HCT116 (cell line): ENCODE measurements at regions not wholly inside any gene's neighbourhood (a gene's known extent, or its start where the extent isn't known, plus 50 kb on each side); places are given as distances from the start of the nearest gene placed in this dataset.
A peak's percentile ranks its signal among the peaks of the same experiment; 100 is the strongest.

ENCODE experiments used
- ATAC-seq: fragments of 200-7000 bp; cut with Tn5 transposase; 2 replicates; pipeline ENCODE4 v1.9.1; 2020; ENCODE audit warnings: mild to moderate bottlenecking, moderate library complexity
- BruUV-seq: library from RNA; stranded (reverse); fragments of 400-500 nt; replicated peaks from 2 replicates; lab custom pipeline; 2021; lab: Mats Ljungman, UMichigan
- CTCF ChIA-PET: fragments of 300-600 bp; sonication (Branson Sonifier 250); formaldehyde crosslinking; loops from one replicate; lab custom pipeline; 2021; ENCODE audit warnings: antibody characterized with exemption; lab: Charles Lee
- POLR2A ChIA-PET: fragments of 300-600, 350-600 bp; sonication (Branson Sonifier 250); formaldehyde crosslinking; loops from one replicate; lab custom pipeline; 2021; ENCODE audit warnings: antibody characterized with exemption; lab: Charles Lee
- RAD21 ChIA-PET, 2 experiments: fragments of 300-600 bp; sonication (Branson Sonifier 250); formaldehyde crosslinking; loops; one replicate each; lab custom pipeline; 2023; ENCODE audit warnings: low total read pairs in 2 of 2; ENCODE audit not compliant: uncharacterized antibody in 2 of 2, unreplicated experiment in 2 of 2, low non-redundant PET in 1 of 2; lab: Charles Lee
- DNase-seq: peaks from one replicate; pipeline ENCODE4 v3.0.0-alpha.2; 2010; ENCODE audit warnings: low read depth, low spot score
- H2AFZ ChIP-seq: fragments of 200-600 bp; shearing (Covaris generic), sonication (generic); 2 replicates; pipeline ENCODE4 v1.6.1; 2017; ENCODE audit warnings: low read depth, mixed run types, mixed read lengths, antibody characterized with exemption, low read length; ENCODE audit not compliant: poor library complexity, severe bottlenecking
- H3K27ac ChIP-seq: 2 replicates; pipeline ENCODE4 v1.5.1; 2012; ENCODE audit warnings: low read depth, low read length
- H3K27me3 ChIP-seq: fragments of 200-600 bp; sonication (generic); 2 replicates; pipeline ENCODE4 v1.6.1; 2016; ENCODE audit warnings: mixed run types, low read length, mixed read lengths; ENCODE audit not compliant: insufficient read depth
- H3K36me3 ChIP-seq, 2 experiments: fragments of 200-500 bp in 1 of 2; fragments of 200-600 bp in 1 of 2; sonication (Bioruptor generic) in 1 of 2; sonication (generic) in 1 of 2; 2 replicates each; pipeline versions ENCODE4 v1.5.1 to v1.6.1; 2014 to 2016; ENCODE audit warnings: low read length in 2 of 2, inconsistent platforms in 1 of 2, mixed read lengths in 1 of 2, mixed run types in 1 of 2; ENCODE audit not compliant: insufficient read depth in 2 of 2, control insufficient read depth in 1 of 2
- H3K4me1 ChIP-seq, 2 experiments: fragments of 200-600 bp in 1 of 2; sonication (generic) in 1 of 2; 2 replicates each; pipeline versions ENCODE4 v1.5.1 to v1.6.1; 2012 to 2017; ENCODE audit warnings: low read length in 2 of 2, inconsistent platforms in 1 of 2, mild to moderate bottlenecking in 1 of 2, mixed read lengths in 1 of 2, mixed run types in 1 of 2, moderate library complexity in 1 of 2; ENCODE audit not compliant: insufficient read depth in 2 of 2, control insufficient read depth in 1 of 2
- H3K4me2 ChIP-seq: fragments of 200-600 bp; sonication (generic); 2 replicates; pipeline ENCODE4 v1.6.1; 2017; ENCODE audit warnings: mixed run types, low read length, mixed read lengths
- H3K4me3 ChIP-seq, 2 experiments: fragments of 200-600 bp in 1 of 2; sonication (generic) in 1 of 2; replicated peaks in 1 of 2; 2 replicates each; pipeline ENCODE4 v1.5.1; 2011 to 2016; ENCODE audit warnings: low read length in 2 of 2, control low read depth in 1 of 2, low read depth in 1 of 2, mild to moderate bottlenecking in 1 of 2, mixed read lengths in 1 of 2, mixed run types in 1 of 2
- H3K79me2 ChIP-seq: fragments of 200-600 bp; sonication (generic); 2 replicates; pipeline ENCODE4 v1.6.1; 2017; ENCODE audit warnings: mild to moderate bottlenecking, mixed run types, low read length, moderate library complexity, mixed read lengths; ENCODE audit not compliant: insufficient read depth
- H3K9ac ChIP-seq: fragments of 200-600 bp; sonication (generic); 2 replicates; pipeline ENCODE4 v1.6.1; 2016; ENCODE audit warnings: low read length, mixed read lengths
- H3K9me2 ChIP-seq: fragments of 200-600 bp; sonication (generic), shearing (Covaris generic); 2 replicates; pipeline ENCODE4 v1.6.1; 2017; ENCODE audit warnings: mixed run types, mild to moderate bottlenecking, moderate library complexity; ENCODE audit not compliant: insufficient read depth
- H3K9me3 ChIP-seq, 2 experiments: fragments of 200-500 bp in 1 of 2; fragments of 200-600 bp in 1 of 2; sonication (Bioruptor generic) in 1 of 2; sonication (generic) in 1 of 2; 2 replicates each; pipeline ENCODE4 v1.6.1; 2014 to 2017; ENCODE audit warnings: low read length in 2 of 2, mixed read lengths in 2 of 2, inconsistent platforms in 1 of 2, low read depth in 1 of 2, mild to moderate bottlenecking in 1 of 2, mixed run types in 1 of 2, moderate library complexity in 1 of 2; ENCODE audit not compliant: control insufficient read depth in 1 of 2, insufficient read depth in 1 of 2
- H4K20me1 ChIP-seq: fragments of 200-600 bp; sonication (generic), shearing (Covaris generic); 2 replicates; pipeline ENCODE4 v1.6.1; 2017; ENCODE audit warnings: mixed run types, mild to moderate bottlenecking, moderate library complexity; ENCODE audit not compliant: insufficient read depth
- CBX3 ChIP-seq: IDR thresholded peaks from 2 replicates; pipeline ENCODE4 v1.6.1; 2012; ENCODE audit warnings: low read depth
- EZH2 ChIP-seq: fragments of 200-600 bp; sonication (generic); IDR thresholded peaks from 2 replicates; pipeline ENCODE4 v1.6.1; 2017; ENCODE audit warnings: antibody characterized with exemption, mixed run types
- FOSL1 ChIP-seq: IDR thresholded peaks from 2 replicates; pipeline ENCODE4 v1.6.1; 2012; ENCODE audit warnings: low read depth
- POLR2A ChIP-seq: IDR thresholded peaks from 2 replicates; pipeline ENCODE4 v1.7.0; 2011; ENCODE audit warnings: borderline replicate concordance; ENCODE audit not compliant: insufficient read depth, insufficient read length; ENCODE audit errors: extremely low read depth
- POLR2AphosphoS5 ChIP-seq: IDR thresholded peaks from 2 replicates; pipeline ENCODE4 v1.6.1; 2011; ENCODE audit warnings: mild to moderate bottlenecking, low read depth, low read length, moderate library complexity
- RAD21 ChIP-seq: IDR thresholded peaks from 2 replicates; pipeline ENCODE4 v1.6.1; 2012; ENCODE audit warnings: low read depth, mild to moderate bottlenecking
- SP1 ChIP-seq: IDR thresholded peaks from 2 replicates; pipeline ENCODE4 v1.6.1; 2012; ENCODE audit warnings: low read depth
- SRF ChIP-seq: IDR thresholded peaks from 2 replicates; pipeline ENCODE4 v1.6.1; 2012; ENCODE audit warnings: low read depth
- ZBTB33 ChIP-seq: IDR thresholded peaks from 2 replicates; pipeline ENCODE4 v1.6.1; 2011; ENCODE audit warnings: mild to moderate bottlenecking, low read length, moderate library complexity; ENCODE audit not compliant: insufficient replicate concordance; ENCODE audit errors: extremely low read depth
- ZNF274 ChIP-seq: fragments of 200-500 bp; sonication (Bioruptor generic); IDR thresholded peaks from 2 replicates; pipeline ENCODE4 v1.6.1; 2014; ENCODE audit warnings: mild to moderate bottlenecking, low read depth, low read length, inconsistent platforms
- intact Hi-C: fragments of 100-400 bp; cut with micrococcal nuclease; formaldehyde crosslinking; loops from 2 replicates; pipeline ENCODE4 v1.10.0; 2022
- TF ChIP-seq, protein P1 (sequence below): IDR thresholded peaks from 2 replicates; pipeline ENCODE4 v1.6.1; 2012; ENCODE audit warnings: low read depth
- TF ChIP-seq, protein P2 (sequence below): IDR thresholded peaks from 2 replicates; pipeline ENCODE4 v1.6.1; 2012

GRCh38 chr3:30318110-30318509 lies 288.3 kb upstream of the TGFBR2 start:
- H3K4me2 ChIP-seq, result no peak overlapping the region
- H3K79me2 ChIP-seq, result no peaks in the 10 kb centered on the region
- H3K9ac ChIP-seq, result no peak overlapping the region
- DNase-seq (no peak), ATAC-seq (no peak)
- no peaks in the 10 kb centered on the region for H3K36me3 ChIP-seq
- TF ChIP-seq ZBTB33, result no peak
- no peak for TF ChIP-seq POLR2AphosphoS5
- no peak for TF ChIP-seq EZH2
- TF ChIP-seq ZNF274, result no peak
- no peak for TF ChIP-seq POLR2A
- no peak for TF ChIP-seq RAD21
- intact Hi-C loops, result loop anchor here (5.0 kb wide), 1 partner anchor 429 kb away; no protein-coding TSS in a partner anchor
- H2AFZ ChIP-seq, result no peak overlapping the region
- peaks cover 5 to 12% of the 10 kb centered on the region in 2 experiments; a peak in 3 of 4 replicates for H3K4me1 ChIP-seq
- H4K20me1 ChIP-seq, result no peaks in the 10 kb centered on the region
- H3K27me3 ChIP-seq, result no peaks in the 10 kb centered on the region
- no TSS peak for BruUV-seq
- H3K4me3 ChIP-seq, result no peak overlapping the region
- no peak overlapping the region for H3K27ac ChIP-seq
- ChIA-PET POLR2A (no interaction called here), CTCF (no interaction called here), RAD21 (no interaction called here)
- H3K9me2 ChIP-seq, result no peaks in the 10 kb centered on the region
- H3K9me3 ChIP-seq, result no peaks in the 10 kb centered on the region

- BruUV-seq, result no TSS peak
- H3K9me2 ChIP-seq, result no peaks in the 10 kb centered on the region
- peak overlapping the region; percentile 94 for H2AFZ ChIP-seq
- no peaks in the 10 kb centered on the region for H4K20me1 ChIP-seq
- no peak overlapping the region for H3K4me3 ChIP-seq
- H3K36me3 ChIP-seq, result no peaks in the 10 kb centered on the region
- peaks cover 5 to 16% of the 10 kb centered on the region in 2 experiments; a peak in 3 of 4 replicates for H3K4me1 ChIP-seq
- no peaks in the 10 kb centered on the region for H3K27me3 ChIP-seq
- intact Hi-C loops, result loop anchor here (1.0 to 5.0 kb wide), 3 partner anchors 293 to 428 kb away; no protein-coding TSS in a partner anchor
- CTCF ChIA-PET, result interaction anchor here (0.7 to 1.5 kb wide), 7 partner anchors 11 to 373 kb away, joined by 3 to 9 read pairs (median 3); no protein-coding TSS in a partner anchor
- RAD21 ChIA-PET, result interaction anchor here (0.5 to 1.0 kb wide), 3 partner anchors 281 to 374 kb away, joined by 3 to 8 read pairs (median 5); no protein-coding TSS in a partner anchor
- ATAC-seq (peak; percentile 97), DNase-seq (peak; percentile 73)
- H3K79me2 ChIP-seq, result no peaks in the 10 kb centered on the region
- H3K27ac ChIP-seq, result no peak overlapping the region
- peak overlapping the region; percentile 20; the same call in 1 of the 2 replicates for H3K4me2 ChIP-seq
- POLR2A ChIA-PET, result no interaction called here
- no peaks in the 10 kb centered on the region for H3K9me3 ChIP-seq
- no peak overlapping the region for H3K9ac ChIP-seq
- peak; percentile 61; the same call in 1 of the 2 replicates for TF ChIP-seq CBX3
- 0 out of 2 replicates have a peak, but pooled peaks have one; percentile 5 for TF ChIP-seq FOSL1
- TF ChIP-seq EZH2, result no peak
- TF ChIP-seq SP1, result no peak; the same call in 1 of the 2 replicates
- TF ChIP-seq SRF, result no peak
- TF ChIP-seq ZBTB33, result no peak
- TF ChIP-seq, protein P1, sequence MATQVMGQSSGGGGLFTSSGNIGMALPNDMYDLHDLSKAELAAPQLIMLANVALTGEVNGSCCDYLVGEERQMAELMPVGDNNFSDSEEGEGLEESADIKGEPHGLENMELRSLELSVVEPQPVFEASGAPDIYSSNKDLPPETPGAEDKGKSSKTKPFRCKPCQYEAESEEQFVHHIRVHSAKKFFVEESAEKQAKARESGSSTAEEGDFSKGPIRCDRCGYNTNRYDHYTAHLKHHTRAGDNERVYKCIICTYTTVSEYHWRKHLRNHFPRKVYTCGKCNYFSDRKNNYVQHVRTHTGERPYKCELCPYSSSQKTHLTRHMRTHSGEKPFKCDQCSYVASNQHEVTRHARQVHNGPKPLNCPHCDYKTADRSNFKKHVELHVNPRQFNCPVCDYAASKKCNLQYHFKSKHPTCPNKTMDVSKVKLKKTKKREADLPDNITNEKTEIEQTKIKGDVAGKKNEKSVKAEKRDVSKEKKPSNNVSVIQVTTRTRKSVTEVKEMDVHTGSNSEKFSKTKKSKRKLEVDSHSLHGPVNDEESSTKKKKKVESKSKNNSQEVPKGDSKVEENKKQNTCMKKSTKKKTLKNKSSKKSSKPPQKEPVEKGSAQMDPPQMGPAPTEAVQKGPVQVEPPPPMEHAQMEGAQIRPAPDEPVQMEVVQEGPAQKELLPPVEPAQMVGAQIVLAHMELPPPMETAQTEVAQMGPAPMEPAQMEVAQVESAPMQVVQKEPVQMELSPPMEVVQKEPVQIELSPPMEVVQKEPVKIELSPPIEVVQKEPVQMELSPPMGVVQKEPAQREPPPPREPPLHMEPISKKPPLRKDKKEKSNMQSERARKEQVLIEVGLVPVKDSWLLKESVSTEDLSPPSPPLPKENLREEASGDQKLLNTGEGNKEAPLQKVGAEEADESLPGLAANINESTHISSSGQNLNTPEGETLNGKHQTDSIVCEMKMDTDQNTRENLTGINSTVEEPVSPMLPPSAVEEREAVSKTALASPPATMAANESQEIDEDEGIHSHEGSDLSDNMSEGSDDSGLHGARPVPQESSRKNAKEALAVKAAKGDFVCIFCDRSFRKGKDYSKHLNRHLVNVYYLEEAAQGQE, result no peak
- TF ChIP-seq, protein P2, sequence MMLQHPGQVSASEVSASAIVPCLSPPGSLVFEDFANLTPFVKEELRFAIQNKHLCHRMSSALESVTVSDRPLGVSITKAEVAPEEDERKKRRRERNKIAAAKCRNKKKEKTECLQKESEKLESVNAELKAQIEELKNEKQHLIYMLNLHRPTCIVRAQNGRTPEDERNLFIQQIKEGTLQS, result no peak
Observed at GRCh38 chr3:30319713-30320112, 286.7 kb upstream of the TGFBR2 start.
